H1 (cell line): ENCODE measurements at regions not wholly inside any gene's neighbourhood (a gene's known extent, or its start where the extent isn't known, plus 50 kb on each side); places are given as distances from the start of the nearest gene placed in this dataset.

Experiments used
- CTCF ChIA-PET: fragments of 300-600 bp; sonication (Branson Sonifier 250); formaldehyde crosslinking; loops from one replicate; lab custom pipeline; 2021; ENCODE audit not compliant: partially characterized antibody; lab: Charles Lee
- POLR2A ChIA-PET: fragments of 300-600 bp; sonication (Branson Sonifier 250); formaldehyde crosslinking; loops from one replicate; lab custom pipeline; 2021; ENCODE audit warnings: inconsistent platforms; ENCODE audit not compliant: partially characterized antibody; lab: Charles Lee
- DNase-seq, 2 experiments: peaks; one replicate each; pipeline versions ENCODE4 v3.0.0 to v3.0.0-alpha.2; 2010 to 2022; ENCODE audit warnings: low spot score in 2 of 2, low read depth in 1 of 2, mixed read lengths in 1 of 2
- FAIRE-seq: peaks from 2 replicates; lab custom pipeline; 2011; peaks lifted over from hg19 to GRCh38; lab: Jason Lieb, UNC
- H2AFZ ChIP-seq: 2 replicates; pipeline ENCODE4 v1.8.1; 2012; ENCODE audit warnings: low read length, inconsistent platforms
- H2AK5ac ChIP-seq: 2 replicates; pipeline ENCODE4 v1.6.1; 2013; ENCODE audit warnings: low read depth, low read length
- H2BK120ac ChIP-seq: replicated peaks from 2 replicates; pipeline ENCODE3; 2013; ENCODE audit warnings: low read depth, low read length, inconsistent platforms
- H2BK12ac ChIP-seq: 2 replicates; pipeline ENCODE4 v1.6.1; 2013; ENCODE audit warnings: low read depth, low read length
- H2BK15ac ChIP-seq: 2 replicates; pipeline ENCODE4 v1.6.1; 2013; ENCODE audit warnings: low read length
- H2BK20ac ChIP-seq: 2 replicates; pipeline ENCODE4 v1.6.1; 2013; ENCODE audit warnings: low read length
- H2BK5ac ChIP-seq: 2 replicates; pipeline ENCODE4 v1.6.1; 2013; ENCODE audit warnings: low read depth, low read length
- H3K14ac ChIP-seq: 2 replicates; pipeline ENCODE4 v1.6.1; 2013; ENCODE audit warnings: inconsistent platforms; ENCODE audit not compliant: insufficient read length
- H3K18ac ChIP-seq: 2 replicates; pipeline ENCODE4 v1.6.1; 2013; ENCODE audit warnings: low read length; ENCODE audit errors: extremely low read depth
- H3K23ac ChIP-seq: 2 replicates; pipeline ENCODE4 v1.6.1; 2013; ENCODE audit warnings: inconsistent platforms; ENCODE audit not compliant: insufficient read length
- H3K23me2 ChIP-seq: 2 replicates; pipeline ENCODE4 v1.6.1; 2013; ENCODE audit warnings: low read depth, low read length
- H3K27ac ChIP-seq: 2 replicates; pipeline ENCODE4 v1.6.1; 2011; ENCODE audit warnings: low read depth, low read length, inconsistent platforms
- H3K27me3 ChIP-seq, 4 experiments: replicated peaks in 1 of 4; 1 replicate in 1 of 4; 2 replicates in 3 of 4; pipeline versions ENCODE4 v1.6.1 to v1.8.1; 2011 to 2013; ENCODE audit warnings: low read length in 3 of 4, mild to moderate bottlenecking in 3 of 4, inconsistent platforms in 2 of 4, mixed read lengths in 2 of 4, moderate library complexity in 1 of 4; ENCODE audit not compliant: control insufficient read depth in 3 of 4, insufficient read depth in 3 of 4; ENCODE audit errors: extremely low read depth in 1 of 4
- H3K36me3 ChIP-seq, 4 experiments: 2 replicates each; pipeline versions ENCODE4 v1.6.1 to v1.8.1; 2011 to 2013; ENCODE audit warnings: mild to moderate bottlenecking in 4 of 4, low read length in 3 of 4, moderate library complexity in 2 of 4, control low read depth in 1 of 4, inconsistent platforms in 1 of 4; ENCODE audit not compliant: insufficient read depth in 4 of 4, control insufficient read depth in 2 of 4
- H3K4ac ChIP-seq: replicated peaks from 2 replicates; pipeline ENCODE3; 2013; ENCODE audit warnings: low read length, low read depth, mixed read lengths, inconsistent platforms; ENCODE audit not compliant: insufficient read length
- H3K4me1 ChIP-seq, 4 experiments: replicated peaks in 1 of 4; 1 replicate in 1 of 4; 2 replicates in 3 of 4; pipeline versions ENCODE4 v1.6.1 to v1.8.1; 2011 to 2013; ENCODE audit warnings: low read length in 3 of 4, inconsistent platforms in 2 of 4, mixed read lengths in 1 of 4; ENCODE audit not compliant: insufficient read depth in 4 of 4, control insufficient read depth in 3 of 4
- H3K4me2 ChIP-seq, 2 experiments: 2 replicates each; pipeline versions ENCODE4 v1.6.1 to v1.8.1; 2011 to 2013; ENCODE audit warnings: low read depth in 2 of 2, low read length in 2 of 2, control low read depth in 1 of 2, inconsistent platforms in 1 of 2, mild to moderate bottlenecking in 1 of 2; ENCODE audit not compliant: insufficient read depth in 1 of 2
- H3K4me3 ChIP-seq, 4 experiments: fragments of 200-600, 300-600 bp in 1 of 4; sonication (generic), shearing (Covaris generic), sonication (Bioruptor Twin) in 1 of 4; 2 replicates each; pipeline versions ENCODE4 v1.5.1 to v1.8.1; 2011 to 2016; ENCODE audit warnings: low read length in 4 of 4, low read depth in 3 of 4, control low read depth in 2 of 4, inconsistent platforms in 2 of 4, mild to moderate bottlenecking in 2 of 4, mixed read lengths in 1 of 4, moderate library complexity in 1 of 4; ENCODE audit not compliant: insufficient read depth in 2 of 4; ENCODE audit errors: extremely low read depth in 1 of 4
- H3K56ac ChIP-seq: replicated peaks from 2 replicates; pipeline ENCODE3; 2013; ENCODE audit warnings: low read depth, mild to moderate bottlenecking, mixed read lengths, low read length, inconsistent platforms; ENCODE audit not compliant: insufficient read length
- H3K79me1 ChIP-seq: 2 replicates; pipeline ENCODE4 v1.6.1; 2013; ENCODE audit warnings: low read depth, low read length, control low read depth
- H3K79me2 ChIP-seq, 2 experiments: 2 replicates each; pipeline versions ENCODE4 v1.6.1 to v1.8.1; 2012 to 2013; ENCODE audit warnings: low read length in 2 of 2, mild to moderate bottlenecking in 2 of 2, inconsistent platforms in 1 of 2; ENCODE audit not compliant: insufficient read depth in 2 of 2, control insufficient read depth in 1 of 2
- H3K9ac ChIP-seq, 4 experiments: replicated peaks in 1 of 4; 1 replicate in 1 of 4; 2 replicates in 3 of 4; pipeline versions ENCODE4 v1.6.1 to v1.8.1; 2011 to 2013; ENCODE audit warnings: low read depth in 3 of 4, low read length in 3 of 4, control low read depth in 2 of 4, mild to moderate bottlenecking in 2 of 4, moderate library complexity in 2 of 4, inconsistent platforms in 1 of 4; ENCODE audit errors: extremely low read depth in 1 of 4
- H3K9me3 ChIP-seq, 2 experiments: 2 replicates each; pipeline versions ENCODE4 v1.6.1 to v1.8.1; 2012 to 2013; ENCODE audit warnings: mild to moderate bottlenecking in 2 of 2, moderate library complexity in 2 of 2, control low read depth in 1 of 2, inconsistent platforms in 1 of 2, low read depth in 1 of 2, low read length in 1 of 2, mixed read lengths in 1 of 2; ENCODE audit not compliant: insufficient read depth in 2 of 2
- H4K20me1 ChIP-seq, 2 experiments: replicated peaks in 1 of 2; 2 replicates each; pipeline versions ENCODE3 to v1.8.1; 2011 to 2013; ENCODE audit warnings: inconsistent platforms in 2 of 2, low read length in 2 of 2, mild to moderate bottlenecking in 1 of 2; ENCODE audit not compliant: insufficient read depth in 2 of 2, control insufficient read depth in 1 of 2
- H4K5ac ChIP-seq: 2 replicates; pipeline ENCODE4 v1.6.1; 2013; ENCODE audit warnings: low read length, low read depth, mixed read lengths, inconsistent platforms; ENCODE audit not compliant: insufficient read length
- H4K8ac ChIP-seq: 2 replicates; pipeline ENCODE4 v1.8.0; 2013; ENCODE audit warnings: mild to moderate bottlenecking, moderate library complexity, low read length, inconsistent platforms; ENCODE audit not compliant: insufficient read depth; ENCODE audit errors: extremely low read depth
- H4K91ac ChIP-seq: replicated peaks from 2 replicates; pipeline ENCODE3; 2013; ENCODE audit warnings: low read length, mixed read lengths, inconsistent platforms; ENCODE audit not compliant: insufficient read length
- PHF8 ChIP-seq: fragments of 200-600 bp; sonication (generic); conservative IDR thresholded peaks from 2 replicates; pipeline ENCODE4 v1.7.1; 2012; ENCODE audit warnings: low read depth, mild to moderate bottlenecking, inconsistent platforms, low read length, moderate library complexity
- WGBS, 2 experiments: shearing (Covaris generic) in 1 of 2; methylation state at CpG; one replicate each; pipeline versions ENCODE4 v1.1.6 to v1.1.7; 2013 to 2015; ENCODE audit warnings: low lambda C conversion rate in 2 of 2, mixed read lengths in 2 of 2, inconsistent platforms in 1 of 2, low coverage in 1 of 2, missing lambda C conversion rate in 1 of 2; ENCODE audit not compliant: insufficient replicate concordance in 2 of 2, insufficient coverage in 1 of 2, insufficient read length in 1 of 2; ENCODE audit errors: extremely low coverage in 1 of 2, missing lambda C conversion rate in 1 of 2; 5-methylcytosine and 5-hydroxymethylcytosine counted together

- H2AK5ac ChIP-seq = no peak overlapping the region
- no peaks in the 10 kb centered on the region for H3K4me1 ChIP-seq
- CTCF ChIA-PET = interaction anchor here (0.9 kb wide), 2 partner anchors 17 to 527 kb away, joined by 3 to 4 read pairs; no protein-coding TSS in a partner anchor
- POLR2A ChIA-PET = no interaction called here
- H4K8ac ChIP-seq = no peak overlapping the region
- no peak overlapping the region for H3K9ac ChIP-seq
- H3K27me3 ChIP-seq = no peaks in the 10 kb centered on the region
- H4K91ac ChIP-seq = no peak overlapping the region
- H3K18ac ChIP-seq = no peak overlapping the region
- H3K23ac ChIP-seq = no peak overlapping the region
- H3K36me3 ChIP-seq = no peaks in the 10 kb centered on the region
- H3K9me3 ChIP-seq = no peaks in the 10 kb centered on the region
- H3K56ac ChIP-seq = no peak overlapping the region
- FAIRE-seq = no peak
- no peak overlapping the region for H2BK5ac ChIP-seq
- H2BK20ac ChIP-seq = no peak overlapping the region
- H3K79me1 ChIP-seq = no peaks in the 10 kb centered on the region
- H2BK12ac ChIP-seq = no peak overlapping the region
- H3K4me3 ChIP-seq = no peak overlapping the region
- no peaks in the 10 kb centered on the region; the same call in 1 of the 2 replicates for H3K23me2 ChIP-seq
- no peak overlapping the region for H3K4me2 ChIP-seq
- no peak for DNase-seq
- WGBS, 2 experiments = 97% methylated on average over 3 of the region's 3 CpGs; no CpG with 5 or more reads in 1 of the 2 experiments
- H2AFZ ChIP-seq = no peak overlapping the region
- H2BK15ac ChIP-seq = no peak overlapping the region
- H3K27ac ChIP-seq = no peak overlapping the region
- no peak overlapping the region for H2BK120ac ChIP-seq
- no peak overlapping the region for H4K5ac ChIP-seq
- H3K79me2 ChIP-seq = no peaks in the 10 kb centered on the region
- no peak overlapping the region for H3K4ac ChIP-seq
- no peak for TF ChIP-seq PHF8
- no peak overlapping the region for H3K14ac ChIP-seq
- peaks cover 0 to 2% of the 10 kb centered on the region in 2 experiments for H4K20me1 ChIP-seq
Observed at GRCh38 chr2:217242947-217243346, 383.1 kb upstream of the TNP1 start.
